ENCODE measurements at regions not wholly inside any gene's neighbourhood (a gene's known extent, or its start where the extent isn't known, plus 50 kb on each side); places are given as distances from the start of the nearest gene placed in this dataset.

GRCh38 chr19:28744014-28744413 lies 468.9 kb downstream of the UQCRFS1 start:
- ChIA-PET POLR2A (no interaction called here), CTCF (no interaction called here)
- H3K36me3 ChIP-seq (ENCODE audit: control insufficient read depth in 2 of 2, extremely low read depth in 1 of 2, insufficient read depth in 2 of 2, low read length in 2 of 2) = no peaks in the 10 kb centered on the region
- no peaks in the 10 kb centered on the region for H4K20me1 ChIP-seq (replicated peaks; ENCODE audit: control insufficient read depth, extremely low read depth, insufficient read depth, low read length)
- no peak overlapping the region for H3K4me3 ChIP-seq (replicated peaks in 1 of 3; ENCODE audit: insufficient read depth in 1 of 3, low read depth in 1 of 3, low read length in 3 of 3)
- no peak overlapping the region for H3K27ac ChIP-seq (ENCODE audit: insufficient read depth, low read depth, low read length)
- no peaks in the 10 kb centered on the region for H3K9me1 ChIP-seq (replicated peaks; ENCODE audit: control insufficient read depth, extremely low read depth, insufficient read depth, low read length)
- no peaks in the 10 kb centered on the region for H3K79me2 ChIP-seq (ENCODE audit: control insufficient read depth, insufficient read depth, low read length)
- BruUV-seq (replicated peaks) = no TSS peak
- FAIRE-seq (no peak), DNase-seq (ENCODE audit: low read depth, low spot score) (no peak)
- intact Hi-C loops (cut with micrococcal nuclease) (no loop called here), dilution Hi-C loops (cut with MboI; ENCODE audit: extremely low pct_ligation_motif_present, low sequenced_read_pairs) (no loop called here)
- no peaks in the 10 kb centered on the region for H3K27me3 ChIP-seq (ENCODE audit: control insufficient read depth in 2 of 2, insufficient read depth in 2 of 2, low read length in 2 of 2)
- no peaks in the 10 kb centered on the region for H3K9me3 ChIP-seq (replicated peaks; ENCODE audit: control insufficient read depth, insufficient read depth, low read length)
- no peaks in the 10 kb centered on the region for H3K4me1 ChIP-seq (ENCODE audit: control insufficient read depth, extremely low read depth, insufficient read depth, low read length)
- H3K4me2 ChIP-seq (ENCODE audit: insufficient read depth, low read length) = no peak overlapping the region
- H3K9ac ChIP-seq (replicated peaks; ENCODE audit: extremely low read depth, insufficient read depth, low read length) = no peak overlapping the region
- no peak overlapping the region for H2AFZ ChIP-seq (ENCODE audit: low read depth, low read length)
- no peak for TF ChIP-seq CTCF (IDR thresholded peaks at IDR 0.05; ENCODE audit: extremely low read depth in 1 of 2, insufficient read depth in 1 of 2, low read depth in 1 of 2, low read length in 2 of 2)
- TF ChIP-seq MYC (IDR thresholded peaks at IDR 0.05; ENCODE audit: low read depth, low read length) = no peak

- intact Hi-C loops (cut with micrococcal nuclease) (no loop called here), dilution Hi-C loops (cut with MboI; ENCODE audit: extremely low pct_ligation_motif_present, low sequenced_read_pairs) (no loop called here)
- no peak overlapping the region for H3K9ac ChIP-seq (replicated peaks; ENCODE audit: extremely low read depth, insufficient read depth, low read length)
- H3K79me2 ChIP-seq (ENCODE audit: control insufficient read depth, insufficient read depth, low read length) = no peaks in the 10 kb centered on the region
- H2AFZ ChIP-seq (ENCODE audit: low read depth, low read length) = peak overlapping the region; percentile 64
- no peak overlapping the region for H3K4me3 ChIP-seq (replicated peaks in 1 of 3; ENCODE audit: insufficient read depth in 1 of 3, low read depth in 1 of 3, low read length in 3 of 3)
- POLR2A ChIA-PET = no interaction called here
- H4K20me1 ChIP-seq (replicated peaks; ENCODE audit: control insufficient read depth, extremely low read depth, insufficient read depth, low read length) = no peaks in the 10 kb centered on the region
- CTCF ChIA-PET = interaction anchor here (0.7 to 1.2 kb wide), 3 partner anchors 10 to 526 kb away, joined by 3 to 8 read pairs (median 5); no protein-coding TSS in a partner anchor
- DNase-seq (ENCODE audit: low read depth, low spot score) (no peak), FAIRE-seq (no peak)
- peak overlapping the region; percentile 31 for H3K4me2 ChIP-seq (ENCODE audit: insufficient read depth, low read length)
- H3K27me3 ChIP-seq (ENCODE audit: control insufficient read depth in 2 of 2, insufficient read depth in 2 of 2, low read length in 2 of 2) = no peaks in the 10 kb centered on the region
- H3K4me1 ChIP-seq (ENCODE audit: control insufficient read depth, extremely low read depth, insufficient read depth, low read length) = no peaks in the 10 kb centered on the region
- H3K9me3 ChIP-seq (replicated peaks; ENCODE audit: control insufficient read depth, insufficient read depth, low read length) = no peaks in the 10 kb centered on the region
- H3K9me1 ChIP-seq (replicated peaks; ENCODE audit: control insufficient read depth, extremely low read depth, insufficient read depth, low read length) = no peaks in the 10 kb centered on the region
- no peaks in the 10 kb centered on the region for H3K36me3 ChIP-seq (ENCODE audit: control insufficient read depth in 2 of 2, extremely low read depth in 1 of 2, insufficient read depth in 2 of 2, low read length in 2 of 2)
- no TSS peak for BruUV-seq (replicated peaks)
- TF ChIP-seq CTCF (IDR thresholded peaks at IDR 0.05; ENCODE audit: extremely low read depth in 1 of 2, insufficient read depth in 1 of 2, low read depth in 1 of 2, low read length in 2 of 2) = peak in 1 of 2 donors; percentile 12
- no peak for TF ChIP-seq FOS (IDR thresholded peaks at IDR 0.05; ENCODE audit: borderline replicate concordance, insufficient read depth, low read length)
- no peak overlapping the region for H3K27ac ChIP-seq (ENCODE audit: insufficient read depth, low read depth, low read length)
Measured at GRCh38 chr19:28737021-28737895, 475.7 kb downstream of the UQCRFS1 start.

All from endothelial cell of umbilical vein (primary cell).